ENCODE measurements at regions not wholly inside any gene's neighbourhood (a gene's known extent, or its start where the extent isn't known, plus 50 kb on each side); places are given as distances from the start of the nearest gene placed in this dataset.

DNA sequence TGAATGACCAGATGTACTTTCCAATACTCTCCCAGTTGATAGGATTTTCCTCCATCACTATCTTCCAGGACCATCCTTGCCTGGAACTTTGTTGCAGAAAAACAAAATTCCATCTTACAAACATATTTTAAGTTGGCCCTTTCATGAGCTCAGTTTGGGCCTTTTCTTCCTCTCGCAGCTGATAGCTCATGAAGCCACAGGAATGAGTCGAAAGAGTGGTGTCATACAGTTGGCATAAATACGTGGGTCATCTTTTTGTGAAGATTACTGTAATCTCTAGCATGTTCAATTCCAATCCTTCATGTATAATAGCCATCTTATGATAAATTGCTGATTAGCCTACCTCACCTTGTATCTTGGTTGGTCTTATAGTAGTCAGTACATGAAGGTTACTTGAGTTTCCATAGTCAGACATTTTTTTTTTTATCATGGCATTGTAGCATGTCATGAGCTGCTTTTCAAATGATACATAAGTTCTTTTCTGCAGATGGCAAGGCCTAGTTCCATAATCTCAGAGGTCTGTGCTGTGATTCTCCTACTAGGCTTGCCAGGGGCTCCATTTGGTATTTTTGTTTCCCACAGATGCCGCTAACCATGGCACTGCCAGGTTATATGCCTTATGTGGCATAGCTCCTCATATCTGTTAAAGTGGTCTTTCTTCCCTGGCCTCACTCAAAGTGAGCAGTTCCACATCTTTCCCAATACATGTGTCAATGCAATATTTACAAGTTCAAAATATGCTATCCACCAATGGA lies 380.6 kb upstream of the DCN start:
- TF ChIP-seq, protein P1, sequence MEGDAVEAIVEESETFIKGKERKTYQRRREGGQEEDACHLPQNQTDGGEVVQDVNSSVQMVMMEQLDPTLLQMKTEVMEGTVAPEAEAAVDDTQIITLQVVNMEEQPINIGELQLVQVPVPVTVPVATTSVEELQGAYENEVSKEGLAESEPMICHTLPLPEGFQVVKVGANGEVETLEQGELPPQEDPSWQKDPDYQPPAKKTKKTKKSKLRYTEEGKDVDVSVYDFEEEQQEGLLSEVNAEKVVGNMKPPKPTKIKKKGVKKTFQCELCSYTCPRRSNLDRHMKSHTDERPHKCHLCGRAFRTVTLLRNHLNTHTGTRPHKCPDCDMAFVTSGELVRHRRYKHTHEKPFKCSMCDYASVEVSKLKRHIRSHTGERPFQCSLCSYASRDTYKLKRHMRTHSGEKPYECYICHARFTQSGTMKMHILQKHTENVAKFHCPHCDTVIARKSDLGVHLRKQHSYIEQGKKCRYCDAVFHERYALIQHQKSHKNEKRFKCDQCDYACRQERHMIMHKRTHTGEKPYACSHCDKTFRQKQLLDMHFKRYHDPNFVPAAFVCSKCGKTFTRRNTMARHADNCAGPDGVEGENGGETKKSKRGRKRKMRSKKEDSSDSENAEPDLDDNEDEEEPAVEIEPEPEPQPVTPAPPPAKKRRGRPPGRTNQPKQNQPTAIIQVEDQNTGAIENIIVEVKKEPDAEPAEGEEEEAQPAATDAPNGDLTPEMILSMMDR (IDR thresholded peaks at IDR 0.05): no peak
- TF ChIP-seq EP300 (IDR thresholded peaks at IDR 0.05) (no peak), POLR2AphosphoS5 (IDR thresholded peaks at IDR 0.05) (no peak), POLR2A (IDR thresholded peaks at IDR 0.05) (no peak)
- no peaks in the 10 kb centered on the region for H3K27me3 ChIP-seq
- WGBS, 2 donors (ENCODE audit: low coverage in 1 of 2): 92 to 95% methylated on average over 4 of the region's 4 CpGs
- H3K36me3 ChIP-seq: no peaks in the 10 kb centered on the region
- H3K9me3 ChIP-seq: peaks cover 0 to 7% (median 0%) of the 10 kb centered on the region in 3 donors
- H3K4me1 ChIP-seq: no peaks in the 10 kb centered on the region
- ATAC-seq: no peak
- H3K4me3 ChIP-seq: no peak overlapping the region
- no peak overlapping the region for H3K27ac ChIP-seq

DNA sequence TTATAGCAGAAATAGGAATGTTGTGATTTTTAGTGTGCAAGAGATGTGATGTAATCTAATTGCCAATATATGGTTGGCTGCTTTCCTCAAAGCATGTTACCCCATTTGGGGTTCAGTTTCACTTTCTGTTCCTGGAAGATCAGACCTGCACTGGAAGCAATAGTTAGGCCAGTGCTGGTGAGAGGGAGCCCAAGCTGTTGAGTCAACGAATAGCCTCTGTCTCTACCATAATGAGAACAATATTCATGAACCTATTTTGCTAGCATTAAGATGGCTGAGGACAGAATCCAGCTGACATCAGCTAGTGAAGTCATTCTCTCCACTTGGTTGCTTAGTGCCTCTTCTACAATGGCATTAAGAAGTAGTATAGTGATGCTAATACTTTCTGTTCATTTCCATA lies 379.9 kb upstream of the DCN start:
- H3K27ac ChIP-seq: no peak overlapping the region
- H3K9me3 ChIP-seq: peaks cover 0 to 7% (median 0%) of the 10 kb centered on the region in 3 donors
- WGBS, 2 donors (ENCODE audit: low coverage in 1 of 2): 63 to 83% methylated on average over 1 of the region's 1 CpG
- H3K4me1 ChIP-seq: no peaks in the 10 kb centered on the region
- no peak overlapping the region for H3K4me3 ChIP-seq
- TF ChIP-seq POLR2A (IDR thresholded peaks at IDR 0.05) (no peak), EP300 (IDR thresholded peaks at IDR 0.05) (no peak), POLR2AphosphoS5 (IDR thresholded peaks at IDR 0.05) (no peak)
- TF ChIP-seq, protein P1 (IDR thresholded peaks at IDR 0.05): no peak
- H3K27me3 ChIP-seq: no peaks in the 10 kb centered on the region
- H3K36me3 ChIP-seq: no peaks in the 10 kb centered on the region
- ATAC-seq: no peak

DNA sequence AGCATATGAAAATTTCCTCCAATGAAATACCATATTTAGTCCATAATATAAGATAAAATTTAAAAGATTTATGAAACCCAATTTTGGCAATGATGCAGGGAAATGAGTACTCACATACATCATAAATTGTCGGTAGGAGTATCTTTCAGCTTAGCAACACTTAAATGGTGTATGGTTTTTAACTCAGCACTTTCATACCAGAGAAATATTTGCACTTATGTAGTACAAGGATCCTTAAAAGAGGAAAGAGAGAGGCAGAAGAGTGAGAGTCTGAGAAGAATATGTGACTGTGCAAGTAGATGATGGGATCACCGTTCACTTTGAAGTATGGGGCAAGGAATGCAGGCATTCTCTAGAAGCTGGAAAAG lies 379.3 kb upstream of the DCN start:
- Histone ChIP-seq H3K4me3 (no peak overlapping the region), H3K36me3 (no peaks in the 10 kb centered on the region), H3K27me3 (no peaks in the 10 kb centered on the region), H3K27ac (no peak overlapping the region), H3K4me1 (no peaks in the 10 kb centered on the region), H3K9me3 (peaks cover 0 to 7% (median 0%) of the 10 kb centered on the region in 3 donors)
- TF ChIP-seq POLR2AphosphoS5 (IDR thresholded peaks at IDR 0.05): no peak
- 58 to 88% methylated on average over 2 of the region's 2 CpGs for WGBS, 2 donors (ENCODE audit: low coverage in 1 of 2)
- no peak for ATAC-seq

DNA sequence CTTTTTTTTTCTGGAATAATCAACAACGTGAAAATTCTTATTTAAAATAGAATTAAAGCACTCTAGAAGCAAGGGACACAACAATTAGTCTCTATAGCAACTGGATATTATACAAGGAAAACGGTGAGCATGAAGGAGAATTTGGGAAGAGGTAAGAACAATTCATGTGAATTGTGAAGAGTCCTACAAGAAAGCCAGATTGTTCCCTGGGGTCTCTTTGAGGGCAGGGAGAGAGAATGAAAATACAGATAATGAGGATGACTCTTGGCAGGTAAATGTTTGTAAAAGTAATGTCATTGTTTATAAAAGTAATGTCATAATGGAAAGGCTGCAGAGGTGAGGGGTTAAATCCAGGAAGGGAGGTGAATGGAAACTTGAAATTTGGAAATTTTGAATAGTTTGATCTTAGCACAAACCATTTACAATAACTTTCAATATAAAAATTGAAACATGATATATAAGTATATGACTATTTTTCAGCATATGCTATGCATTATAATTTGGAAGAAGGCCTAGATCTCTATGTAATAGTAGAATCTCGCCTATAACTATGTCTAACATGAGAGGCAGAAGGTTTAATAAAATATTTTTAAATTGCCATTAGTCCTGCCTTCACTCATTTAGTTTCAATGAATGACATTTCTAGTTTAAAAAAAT lies 378.8 kb upstream of the DCN start:
- no peaks in the 10 kb centered on the region for H3K36me3 ChIP-seq
- peaks cover 0 to 7% (median 0%) of the 10 kb centered on the region in 3 donors for H3K9me3 ChIP-seq
- no peak overlapping the region for H3K4me3 ChIP-seq
- no peak for TF ChIP-seq EP300 (IDR thresholded peaks at IDR 0.05)
- TF ChIP-seq POLR2A (IDR thresholded peaks at IDR 0.05): no peak
- TF ChIP-seq, protein P1 (IDR thresholded peaks at IDR 0.05): no peak
- no peak for TF ChIP-seq POLR2AphosphoS5 (IDR thresholded peaks at IDR 0.05)
- 42 to 55% methylated on average over 3 of the region's 3 CpGs for WGBS, 2 donors (ENCODE audit: low coverage in 1 of 2)
- H3K27ac ChIP-seq: no peak overlapping the region
- no peaks in the 10 kb centered on the region for H3K4me1 ChIP-seq
- no peaks in the 10 kb centered on the region for H3K27me3 ChIP-seq
- no peak for ATAC-seq

DNA sequence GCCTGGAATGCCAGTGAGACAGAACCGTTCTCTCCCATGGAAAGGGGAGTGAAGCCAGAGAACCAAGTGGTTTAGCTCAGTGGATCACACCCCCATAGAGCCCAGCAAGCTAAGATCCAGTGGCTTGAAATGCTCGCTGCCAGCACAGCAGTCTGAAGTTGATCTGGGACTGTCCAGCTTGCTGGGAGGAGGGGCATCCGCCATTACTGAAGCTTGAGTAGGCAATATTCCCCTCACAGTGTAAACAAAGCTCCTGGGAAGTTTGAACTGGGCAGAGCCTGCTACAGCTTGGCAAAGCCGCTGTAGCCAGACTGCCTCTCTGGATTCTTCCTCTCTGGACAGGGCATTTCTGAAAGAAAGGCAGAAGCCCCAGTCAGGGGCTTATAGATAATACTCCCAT lies 374.3 kb upstream of the DCN start:
- Histone ChIP-seq H3K4me3 (no peak overlapping the region), H3K27me3 (no peaks in the 10 kb centered on the region), H3K36me3 (no peaks in the 10 kb centered on the region), H3K4me1 (no peaks in the 10 kb centered on the region), H3K27ac (no peak overlapping the region), H3K9me3 (peaks cover 0 to 7% (median 0%) of the 10 kb centered on the region in 3 donors)
- TF ChIP-seq, protein P1 (IDR thresholded peaks at IDR 0.05): no peak
- TF ChIP-seq POLR2A (IDR thresholded peaks at IDR 0.05) (no peak), EP300 (IDR thresholded peaks at IDR 0.05) (no peak)
- no CpG with 5 or more reads among the region's 4 CpGs for WGBS, 2 donors (ENCODE audit: low coverage in 1 of 2)
- ATAC-seq: no peak
